AG09319 (cell line): ENCODE measurements at regions not wholly inside any gene's neighbourhood (a gene's known extent, or its start where the extent isn't known, plus 50 kb on each side); places are given as distances from the start of the nearest gene placed in this dataset.

ENCODE experiments used
- DNase-seq: peaks from one replicate; pipeline ENCODE4 v3.0.0-alpha.2; 2010; ENCODE audit warnings: low read depth; ENCODE audit errors: extremely low read depth
- CTCF ChIP-seq: IDR thresholded peaks from 2 replicates; pipeline ENCODE4 v1.5.1; 2011; ENCODE audit warnings: low read depth, mild to moderate bottlenecking, inconsistent platforms, low read length, moderate library complexity

GRCh38 chr12:46526233-46526632 lies 153.7 kb upstream of the SLC38A2 start:
- no peak for TF ChIP-seq CTCF
- DNase-seq, result no peak

DNA sequence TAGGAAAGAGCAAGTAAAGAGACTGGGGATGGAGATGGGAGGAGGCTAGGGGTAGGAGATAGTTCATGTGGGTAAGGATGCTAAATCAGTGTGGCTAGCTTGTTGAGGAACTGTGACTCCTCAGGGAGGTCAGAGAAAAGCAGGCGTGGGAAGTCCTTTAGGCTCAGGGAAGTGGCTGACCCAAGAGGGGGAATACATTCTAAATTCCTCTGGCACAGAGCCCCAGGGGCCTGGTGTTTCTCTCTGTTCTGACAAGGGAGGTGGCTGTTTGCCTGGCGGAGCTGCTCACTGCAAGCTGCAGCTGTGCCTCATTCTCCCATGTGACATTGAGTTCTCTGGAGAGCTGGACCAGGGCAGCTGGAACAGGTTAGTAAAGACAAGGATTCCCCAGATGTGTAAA lies 152.2 kb upstream of the SLC38A2 start:
- TF ChIP-seq CTCF, result no peak
- peak; percentile 42 for DNase-seq

DNA sequence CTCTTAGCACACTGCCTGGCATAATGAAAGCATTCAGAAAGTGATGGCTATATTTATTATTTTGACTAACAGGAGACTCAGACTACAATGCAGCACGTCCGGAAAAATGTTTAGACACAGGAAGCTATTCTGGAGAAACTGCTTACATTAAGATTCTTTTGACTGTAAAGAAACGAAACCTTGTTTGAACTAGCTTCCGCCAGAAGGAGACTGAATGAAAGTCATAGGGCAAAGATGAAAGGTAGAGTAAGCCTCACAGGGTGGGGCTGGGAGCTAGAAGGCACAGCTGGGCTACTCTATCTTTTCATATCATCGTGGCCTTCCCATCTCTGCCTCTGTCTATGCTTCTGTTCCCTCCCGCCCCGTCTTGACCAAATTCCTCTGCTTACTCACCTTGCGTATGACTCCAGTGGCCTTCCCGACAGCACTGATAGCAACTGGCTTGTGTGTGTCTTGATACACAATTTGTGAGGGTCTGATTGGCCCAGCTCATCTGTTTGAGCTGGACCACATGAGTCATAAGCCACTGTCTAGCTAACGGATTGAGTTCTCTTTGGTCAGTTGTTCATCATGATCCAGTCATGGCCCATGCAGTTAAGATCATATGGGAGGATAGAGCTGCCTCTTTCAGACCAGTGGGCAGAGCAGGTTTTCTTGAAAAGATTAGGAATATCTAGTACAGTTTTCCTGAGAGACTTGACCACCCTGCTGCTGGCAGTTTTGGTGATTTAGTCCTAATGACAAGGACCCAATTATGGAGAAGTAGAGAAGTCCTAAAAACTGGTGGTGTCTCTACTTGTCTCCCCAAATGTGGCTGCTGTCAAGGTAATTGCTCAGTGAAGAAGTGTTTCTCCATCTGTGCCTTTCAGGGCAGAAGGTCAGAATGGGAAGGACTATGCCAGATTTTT lies 151.5 kb upstream of the SLC38A2 start:
- no peak for TF ChIP-seq CTCF
- DNase-seq, result peak; percentile 48

DNA sequence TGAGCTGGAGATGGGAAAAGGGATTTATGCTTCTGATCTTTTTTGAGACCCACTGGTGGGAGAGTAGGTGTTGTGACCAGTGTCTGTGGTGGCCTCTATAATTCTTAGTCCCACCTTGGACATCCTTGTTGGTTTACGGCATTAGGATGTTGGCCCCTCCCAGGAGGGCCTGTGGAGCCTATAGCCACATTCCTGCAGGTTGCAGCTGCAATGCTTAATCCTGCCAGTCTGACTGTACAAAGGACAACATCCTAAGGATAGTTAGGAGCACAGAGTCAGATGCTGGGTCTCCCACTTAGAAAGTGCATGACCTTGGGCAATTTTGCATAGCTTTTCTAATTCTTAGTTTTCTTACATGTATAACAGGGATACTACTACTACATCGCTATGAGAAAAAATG lies 150.9 kb upstream of the SLC38A2 start:
- TF ChIP-seq CTCF, result no peak
- DNase-seq, result no peak

DNA sequence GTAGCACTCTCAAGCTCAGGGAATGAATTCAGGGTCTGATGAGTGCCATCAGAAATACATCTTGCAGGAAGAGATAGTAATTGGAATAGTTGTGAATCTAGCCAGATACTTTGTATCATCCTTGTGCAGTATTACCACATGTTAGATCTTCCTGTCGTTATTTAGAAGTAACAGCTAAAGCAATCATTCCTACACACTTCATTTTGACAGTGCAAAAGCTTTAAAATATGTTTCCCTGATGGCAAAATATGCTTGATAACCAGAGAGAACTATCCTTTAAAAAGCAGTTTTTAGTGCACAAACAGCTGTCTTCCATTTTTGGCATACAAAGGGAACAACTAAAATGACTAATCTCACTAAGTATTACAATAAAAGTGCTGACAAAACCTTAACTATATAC lies 149.5 kb upstream of the SLC38A2 start:
- no peak for TF ChIP-seq CTCF
- DNase-seq, result no peak

DNA sequence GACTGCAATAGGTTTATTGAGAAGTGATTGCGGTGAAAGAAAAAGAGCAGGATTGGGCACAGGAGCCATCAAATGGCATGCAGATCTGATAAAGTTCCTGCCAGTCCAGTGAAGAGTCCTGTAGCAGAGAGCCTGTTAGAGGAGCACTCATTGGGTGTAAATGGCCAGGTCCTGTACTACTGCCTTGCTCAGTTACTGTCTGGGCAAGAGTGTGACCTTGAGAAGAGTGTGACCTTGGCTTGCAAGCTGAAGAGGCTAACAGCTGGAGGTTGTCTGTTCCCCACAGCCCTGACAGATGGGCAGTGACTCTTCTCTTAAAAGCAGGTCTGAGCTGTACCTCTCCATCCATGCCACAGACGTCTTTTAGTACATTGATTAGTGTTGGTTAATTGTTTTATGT lies 148.6 kb upstream of the SLC38A2 start:
- DNase-seq, result no peak
- TF ChIP-seq CTCF, result no peak

DNA sequence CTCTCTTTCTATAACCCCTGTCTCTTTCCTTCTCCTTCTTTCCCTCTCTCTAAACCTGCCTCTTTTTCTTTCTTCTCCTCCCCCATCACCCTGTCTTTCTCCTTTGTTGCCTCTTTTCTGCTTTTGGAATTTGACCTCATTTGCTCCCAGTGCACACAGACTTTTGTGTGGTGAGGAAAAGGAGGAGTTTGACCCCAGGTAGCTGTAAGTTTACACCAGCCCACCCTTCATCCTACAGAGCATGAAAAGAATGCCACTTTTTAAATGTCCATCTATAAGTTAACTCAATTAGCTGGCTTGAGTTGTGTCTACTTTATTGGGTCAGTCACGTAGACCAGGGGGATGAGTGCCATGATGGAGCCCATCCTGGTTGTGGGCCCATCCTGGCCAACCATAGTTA lies 146.8 kb upstream of the SLC38A2 start:
- no peak for DNase-seq
- no peak for TF ChIP-seq CTCF
